Brain pericyte (primary cell): ENCODE measurements at regions not wholly inside any gene's neighbourhood (a gene's known extent, or its start where the extent isn't known, plus 50 kb on each side); places are given as distances from the start of the nearest gene placed in this dataset.
"Not testable (repeated sequence)": the region's sequence is repeated elsewhere in the genome, so short reads cannot be mapped to it uniquely, and the experiment has no call there.

ENCODE experiments used
- DNase-seq: peaks from one replicate; pipeline ENCODE4 v3.0.0-alpha.2; 2012; ENCODE audit warnings: low read depth, low spot score

GRCh38 chr13:73173279-73173811, 114.5 kb downstream of the KLF5 start:
- no peak for DNase-seq

- no peak for DNase-seq
Observed at GRCh38 chr13:73171926-73172325, 113.1 kb downstream of the KLF5 start.

- DNase-seq = no peak
Observed at GRCh38 chr13:73171271-73171682, 112.5 kb downstream of the KLF5 start.

- no peak for DNase-seq
Observed at GRCh38 chr13:73169971-73170370, 111.2 kb downstream of the KLF5 start.

- DNase-seq = no peak
Observed at GRCh38 chr13:73168953-73169401, 110.2 kb downstream of the KLF5 start.

- DNase-seq = no peak
Observed at GRCh38 chr13:73168226-73168952, 109.6 kb downstream of the KLF5 start.

GRCh38 chr13:73167028-73167820, 108.4 kb downstream of the KLF5 start:
- DNase-seq = no peak

- DNase-seq = no peak
Observed at GRCh38 chr13:73166204-73166603, 107.4 kb downstream of the KLF5 start.

GRCh38 chr13:73162912-73163911, 104.4 kb downstream of the KLF5 start:
- DNase-seq = no peak

GRCh38 chr13:73160371-73161031, 101.7 kb downstream of the KLF5 start:
- DNase-seq = not testable (repeated sequence)

- no peak for DNase-seq
Observed at GRCh38 chr13:73158851-73159250, 100.0 kb downstream of the KLF5 start.

- DNase-seq = no peak
Observed at GRCh38 chr13:73157031-73157430, 98.2 kb downstream of the KLF5 start.

GRCh38 chr13:73146707-73147106, 87.9 kb downstream of the KLF5 start:
- no peak for DNase-seq

GRCh38 chr13:73142071-73142470, 83.3 kb downstream of the KLF5 start:
- no peak for DNase-seq

- no peak for DNase-seq
Observed at GRCh38 chr13:73141292-73141771, 82.5 kb downstream of the KLF5 start.

GRCh38 chr13:73140801-73141200, 82.0 kb downstream of the KLF5 start:
- no peak for DNase-seq

GRCh38 chr13:73138638-73139491, 80.1 kb downstream of the KLF5 start:
- DNase-seq = no peak

- no peak for DNase-seq
Observed at GRCh38 chr13:73138276-73138637, 79.5 kb downstream of the KLF5 start.

GRCh38 chr13:73136776-73137175, 78.0 kb downstream of the KLF5 start:
- no peak for DNase-seq

- DNase-seq = no peak
Observed at GRCh38 chr13:73133531-73133930, 74.7 kb downstream of the KLF5 start.
